HCT116 (cell line): ENCODE measurements at regions not wholly inside any gene's neighbourhood (a gene's known extent, or its start where the extent isn't known, plus 50 kb on each side); places are given as distances from the start of the nearest gene placed in this dataset.

ENCODE experiments used
- CTCF ChIP-seq, 3 experiments: fragments of 200-600 bp in 1 of 3; sonication (generic) in 1 of 3; IDR thresholded peaks in 2 of 3; conservative IDR thresholded peaks in 1 of 3; 2 replicates each; pipeline ENCODE4 v1.5.1; 2012 to 2017; ENCODE audit warnings: low read depth in 2 of 3, low read length in 2 of 3, antibody characterized with exemption in 1 of 3, borderline replicate concordance in 1 of 3, control low read depth in 1 of 3, mild to moderate bottlenecking in 1 of 3, mixed read lengths in 1 of 3, mixed run types in 1 of 3, moderate library complexity in 1 of 3; ENCODE audit not compliant: insufficient read depth in 1 of 3
- MAX ChIP-seq: IDR thresholded peaks from 2 replicates; pipeline ENCODE4 v1.6.1; 2012
- REST ChIP-seq: IDR thresholded peaks from 2 replicates; pipeline ENCODE4 v1.6.1; 2012; ENCODE audit warnings: low read depth
- SIN3A ChIP-seq: IDR thresholded peaks from 2 replicates; pipeline ENCODE4 v1.6.1; 2012; ENCODE audit warnings: low read depth

GRCh38 chr3:14039149-14039548, 85.5 kb downstream of the CHCHD4 start:
- no peak for TF ChIP-seq MAX
- TF ChIP-seq REST, result no peak
- no peak for TF ChIP-seq SIN3A
- TF ChIP-seq CTCF (IDR thresholded peaks at IDR 0.05 in 2 of 3, conservative IDR thresholded peaks at IDR 0.05 in 1 of 3; ENCODE audit: borderline replicate concordance in 1 of 3, insufficient read depth in 1 of 3, low read depth in 2 of 3, low read length in 2 of 3), result no peak
